GM19455 (cell line): ENCODE measurements at regions not wholly inside any gene's neighbourhood (a gene's known extent, or its start where the extent isn't known, plus 50 kb on each side); places are given as distances from the start of the nearest gene placed in this dataset.

Experiments
- ATAC-seq: cut with Tn5 transposase; IDR thresholded peaks from one replicate; pipeline ENCODE4 v1.9.1; 2021; ENCODE audit not compliant: unreplicated experiment

- no peak for ATAC-seq
Observed at GRCh38 chr10:84076047-84076388, 63.3 kb upstream of the GHITM start.

- ATAC-seq, result no peak
Observed at GRCh38 chr10:84076540-84077195, 62.6 kb upstream of the GHITM start.

GRCh38 chr10:84077768-84078167, 61.5 kb upstream of the GHITM start:
- no peak for ATAC-seq

- ATAC-seq, result no peak
Observed at GRCh38 chr10:84078771-84079170, 60.5 kb upstream of the GHITM start.

GRCh38 chr10:84084342-84084741, 55.0 kb upstream of the GHITM start:
- no peak for ATAC-seq

GRCh38 chr10:84087202-84087601, 52.1 kb upstream of the GHITM start:
- no peak for ATAC-seq

GRCh38 chr10:84088626-84089025, 50.7 kb upstream of the GHITM start:
- ATAC-seq, result no peak

- no peak for ATAC-seq
Observed at GRCh38 chr10:84089162-84089561, 50.1 kb upstream of the GHITM start.
